ENCODE measurements at regions not wholly inside any gene's neighbourhood (a gene's known extent, or its start where the extent isn't known, plus 50 kb on each side); places are given as distances from the start of the nearest gene placed in this dataset.
A peak's percentile ranks its signal among the peaks of the same experiment; 100 is the strongest.
"Not testable (repeated sequence)": the region's sequence is repeated elsewhere in the genome, so short reads cannot be mapped to it uniquely, and the experiment has no call there.

DNA sequence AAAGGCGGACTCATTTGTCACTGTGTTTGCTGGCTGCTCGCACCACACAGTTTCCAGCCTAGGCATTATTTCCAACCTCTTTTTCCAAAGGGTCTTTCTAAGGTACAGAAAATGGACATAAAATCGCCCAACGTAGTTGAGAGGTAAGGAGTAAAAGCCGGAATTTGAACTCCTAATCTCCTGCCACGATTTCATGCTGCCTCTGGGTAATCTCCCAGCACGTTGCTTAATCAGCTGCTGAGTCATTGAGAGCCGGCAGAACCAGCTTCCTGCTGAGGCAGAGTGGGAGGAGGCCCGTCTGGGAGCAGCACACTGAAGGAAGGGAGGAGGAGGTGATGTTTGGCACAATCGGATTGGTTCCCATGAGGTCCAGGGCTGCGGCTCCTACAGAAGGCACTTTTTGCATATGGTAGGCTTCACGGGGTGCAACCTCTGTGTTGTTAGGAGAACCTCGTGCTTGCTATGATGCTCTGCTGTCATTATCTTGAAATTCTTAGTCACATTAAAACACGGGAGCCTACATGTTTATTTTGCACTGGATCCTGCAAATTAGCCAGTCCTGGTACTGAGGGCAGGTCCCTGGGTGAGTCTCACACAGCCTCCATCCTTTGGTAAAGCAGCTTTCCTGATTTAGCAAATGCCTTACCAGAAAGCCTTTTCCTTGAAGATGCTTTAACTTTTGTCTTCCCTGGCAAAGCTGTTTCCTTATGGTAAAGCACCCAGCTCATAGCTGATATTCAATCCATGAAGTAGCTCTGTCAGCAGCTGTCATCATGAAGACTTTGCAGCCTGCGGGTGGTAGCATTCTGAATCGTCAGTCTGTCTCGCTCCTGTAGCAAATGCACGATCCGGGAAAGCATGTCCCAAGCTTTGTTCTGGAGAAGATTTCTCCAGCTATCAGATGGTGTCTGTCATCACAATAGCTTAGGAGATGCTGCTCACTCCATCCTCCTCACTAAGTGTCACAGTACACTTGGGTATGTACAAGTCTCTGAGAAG, 191.6 kb upstream of the MSX2 start:
- Histone ChIP-seq H3K4me3 (ENCODE audit: control insufficient read depth in 1 of 7, extremely low read depth in 1 of 7, insufficient read depth in 4 of 7, low read depth in 2 of 7, low read length in 6 of 7) (peak overlapping the region in 4 of 7 experiments; percentile 20 to 56 (median 42)), H3K9me3 (ENCODE audit: control extremely low read depth in 1 of 5, control insufficient read depth in 4 of 5, insufficient read depth in 2 of 5, low read depth in 1 of 5, low read length in 4 of 5) (no peaks in the 10 kb centered on the region), H3K4me1 (ENCODE audit: control extremely low read depth in 1 of 4, control insufficient read depth in 4 of 4, insufficient read depth in 4 of 4, low read length in 3 of 4) (peaks cover 18 to 50% (median 45%) of the 10 kb centered on the region in 4 experiments), H3K27me3 (replicated peaks in 2 of 5; ENCODE audit: control insufficient read depth in 4 of 5, insufficient read depth in 5 of 5, low read length in 4 of 5) (peaks cover 0 to 2% (median 0%) of the 10 kb centered on the region in 5 experiments), H3K27ac (ENCODE audit: insufficient read depth in 1 of 2, low read depth in 1 of 2, low read length in 2 of 2, poor library complexity in 1 of 2, severe bottlenecking in 2 of 2) (no peak overlapping the region), H3K36me3 (ENCODE audit: control insufficient read depth in 4 of 4, insufficient read depth in 4 of 4, low read length in 3 of 4) (no peaks in the 10 kb centered on the region)
- peak; percentile 80 to 89 (median 85) for DNase-seq
- ChIA-PET CTCF (no interaction called here), POLR2A (no interaction called here)
- WGBS (ENCODE audit: insufficient coverage), result 31% methylated on average over 19 of the region's 19 CpGs

DNA sequence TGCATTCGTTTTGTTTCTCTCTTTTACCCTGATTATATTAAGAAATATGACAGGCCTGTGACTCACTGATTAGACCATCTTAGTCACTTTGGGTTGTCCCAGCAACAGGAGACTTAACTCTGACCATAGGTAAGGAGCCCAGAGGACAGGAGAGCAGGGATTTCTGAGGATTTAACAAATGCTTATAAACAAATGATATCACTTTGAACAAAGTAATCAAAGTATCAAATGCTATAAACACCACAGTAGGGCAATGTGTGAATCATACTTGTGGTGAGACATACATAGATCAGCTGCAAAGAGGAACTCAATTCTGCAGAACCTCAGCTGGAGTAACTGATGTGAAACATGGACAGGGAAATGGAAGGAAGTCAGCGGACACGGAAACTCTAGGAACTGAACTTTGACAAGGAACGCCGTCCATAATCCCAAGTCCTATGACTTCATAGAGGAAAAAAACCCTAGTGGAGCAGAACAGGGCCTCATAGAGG, 190.6 kb upstream of the MSX2 start:
- H3K4me3 ChIP-seq (ENCODE audit: control insufficient read depth in 1 of 7, extremely low read depth in 1 of 7, insufficient read depth in 4 of 7, low read depth in 2 of 7, low read length in 6 of 7), result no peak overlapping the region

DNA sequence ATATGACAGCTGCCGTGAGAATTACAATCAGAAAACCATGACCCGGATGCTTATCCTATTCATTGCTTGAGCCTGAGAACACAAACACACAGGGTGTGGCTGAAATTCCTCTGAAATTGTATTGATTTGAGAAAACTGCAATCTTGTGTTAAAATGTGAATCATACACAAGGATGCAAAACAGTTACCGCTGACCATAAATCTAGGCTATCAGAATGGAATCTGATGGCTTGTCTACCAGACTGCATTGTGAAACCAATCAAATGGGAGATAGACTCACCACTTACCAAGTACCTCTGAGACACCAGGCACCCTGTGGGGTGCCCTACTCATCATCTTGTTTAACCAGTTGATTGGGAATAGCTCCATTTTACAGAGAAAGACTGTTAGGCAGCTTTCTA, 188.7 kb upstream of the MSX2 start:
- no peak overlapping the region for H3K4me3 ChIP-seq (ENCODE audit: control insufficient read depth in 1 of 7, extremely low read depth in 1 of 7, insufficient read depth in 4 of 7, low read depth in 2 of 7, low read length in 6 of 7)
- H3K27me3 ChIP-seq (replicated peaks in 2 of 5; ENCODE audit: control insufficient read depth in 4 of 5, insufficient read depth in 5 of 5, low read length in 4 of 5), result no peaks in the 10 kb centered on the region
- H3K4me1 ChIP-seq (ENCODE audit: control extremely low read depth in 1 of 4, control insufficient read depth in 4 of 4, insufficient read depth in 4 of 4, low read length in 3 of 4), result peaks cover 18 to 38% (median 37%) of the 10 kb centered on the region in 4 experiments
- CTCF ChIA-PET, result no interaction called here
- no peak for DNase-seq
- no peak overlapping the region for H3K27ac ChIP-seq (ENCODE audit: insufficient read depth in 1 of 2, low read depth in 1 of 2, low read length in 2 of 2, poor library complexity in 1 of 2, severe bottlenecking in 2 of 2)
- no peaks in the 10 kb centered on the region for H3K36me3 ChIP-seq (ENCODE audit: control insufficient read depth in 4 of 4, insufficient read depth in 4 of 4, low read length in 3 of 4)
- POLR2A ChIA-PET, result no interaction called here
- 100% methylated on average over 3 of the region's 3 CpGs for WGBS (ENCODE audit: insufficient coverage)
- peaks cover 0 to 5% (median 0%) of the 10 kb centered on the region in 5 experiments for H3K9me3 ChIP-seq (ENCODE audit: control extremely low read depth in 1 of 5, control insufficient read depth in 4 of 5, insufficient read depth in 2 of 5, low read depth in 1 of 5, low read length in 4 of 5)

More for the DNA sequence above, 190.6 kb upstream of the MSX2 start:
- peak; percentile 38 to 88 (median 76) for DNase-seq
- Histone ChIP-seq H3K9me3 (ENCODE audit: control extremely low read depth in 1 of 5, control insufficient read depth in 4 of 5, insufficient read depth in 2 of 5, low read depth in 1 of 5, low read length in 4 of 5) (peaks cover 0 to under 1% (median 0%) of the 10 kb centered on the region in 5 experiments), H3K36me3 (ENCODE audit: control insufficient read depth in 4 of 4, insufficient read depth in 4 of 4, low read length in 3 of 4) (no peaks in the 10 kb centered on the region), H3K4me1 (ENCODE audit: control extremely low read depth in 1 of 4, control insufficient read depth in 4 of 4, insufficient read depth in 4 of 4, low read length in 3 of 4) (peaks cover 18 to 42% (median 38%) of the 10 kb centered on the region in 4 experiments), H3K27ac (ENCODE audit: insufficient read depth in 1 of 2, low read depth in 1 of 2, low read length in 2 of 2, poor library complexity in 1 of 2, severe bottlenecking in 2 of 2) (no peak overlapping the region), H3K27me3 (replicated peaks in 2 of 5; ENCODE audit: control insufficient read depth in 4 of 5, insufficient read depth in 5 of 5, low read length in 4 of 5) (peaks cover 0 to 2% (median 0%) of the 10 kb centered on the region in 5 experiments)
- POLR2A ChIA-PET, result no interaction called here
- WGBS (ENCODE audit: insufficient coverage), result 8% methylated on average over 5 of the region's 5 CpGs
- CTCF ChIA-PET, result no interaction called here

DNA sequence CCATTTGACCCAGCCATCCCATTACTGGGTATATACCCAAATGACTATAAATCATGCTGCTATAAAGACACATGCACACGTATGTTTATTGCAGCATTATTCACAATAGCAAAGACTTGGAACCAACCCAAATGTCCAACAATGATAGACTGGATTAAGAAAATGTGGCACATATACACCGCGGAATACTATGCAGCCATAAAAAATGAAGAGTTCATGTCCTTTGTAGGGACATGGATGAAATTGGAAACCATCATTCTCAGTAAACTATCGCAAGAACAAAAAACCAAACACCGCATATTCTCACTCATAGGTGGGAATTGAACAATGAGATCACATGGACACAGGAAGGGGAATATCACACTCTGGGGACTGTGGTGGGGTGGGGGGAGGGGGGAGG, 184.6 kb upstream of the MSX2 start:
- no CpG with 5 or more reads among the region's 5 CpGs for WGBS (ENCODE audit: insufficient coverage)
- H3K4me1 ChIP-seq (ENCODE audit: control extremely low read depth in 1 of 4, control insufficient read depth in 4 of 4, insufficient read depth in 4 of 4, low read length in 3 of 4); H3K36me3 ChIP-seq (ENCODE audit: control insufficient read depth in 4 of 4, insufficient read depth in 4 of 4, low read length in 3 of 4); H3K4me3 ChIP-seq (ENCODE audit: control insufficient read depth in 1 of 7, extremely low read depth in 1 of 7, insufficient read depth in 4 of 7, low read depth in 2 of 7, low read length in 6 of 7); CTCF ChIA-PET; DNase-seq; H3K27ac ChIP-seq (ENCODE audit: insufficient read depth in 1 of 2, low read depth in 1 of 2, low read length in 2 of 2, poor library complexity in 1 of 2, severe bottlenecking in 2 of 2); POLR2A ChIA-PET; H3K9me3 ChIP-seq (ENCODE audit: control extremely low read depth in 1 of 5, control insufficient read depth in 4 of 5, insufficient read depth in 2 of 5, low read depth in 1 of 5, low read length in 4 of 5); H3K27me3 ChIP-seq (replicated peaks in 2 of 5; ENCODE audit: control insufficient read depth in 4 of 5, insufficient read depth in 5 of 5, low read length in 4 of 5): not testable (repeated sequence)

DNA sequence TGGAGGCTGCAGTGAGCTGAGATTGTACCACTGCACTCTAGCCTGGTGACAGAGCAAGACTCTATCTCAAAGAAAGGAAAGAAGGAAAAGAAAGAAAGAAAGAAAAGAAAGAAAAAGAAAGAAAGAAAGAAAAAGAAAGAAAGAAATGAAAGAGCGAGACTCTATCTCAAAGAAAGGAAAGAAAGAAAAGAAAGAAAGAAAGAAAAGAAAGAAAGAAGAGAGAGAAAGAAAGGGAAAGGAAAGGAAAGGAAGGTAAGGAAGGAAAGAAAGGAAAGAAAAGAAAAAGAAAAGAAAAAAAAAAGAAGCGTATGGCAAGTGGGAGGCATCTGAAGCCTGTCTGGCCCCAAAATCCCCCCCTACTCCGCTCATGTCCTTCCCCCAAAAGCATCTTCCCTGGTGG, 182.3 kb upstream of the MSX2 start:
- Histone ChIP-seq H3K4me3 (ENCODE audit: control insufficient read depth in 1 of 7, extremely low read depth in 1 of 7, insufficient read depth in 4 of 7, low read depth in 2 of 7, low read length in 6 of 7) (no peak overlapping the region), H3K9me3 (ENCODE audit: control extremely low read depth in 1 of 5, control insufficient read depth in 4 of 5, insufficient read depth in 2 of 5, low read depth in 1 of 5, low read length in 4 of 5) (peaks cover 0 to 5% (median 0%) of the 10 kb centered on the region in 5 experiments), H3K4me1 (ENCODE audit: control extremely low read depth in 1 of 4, control insufficient read depth in 4 of 4, insufficient read depth in 4 of 4, low read length in 3 of 4) (no peaks in the 10 kb centered on the region), H3K27ac (ENCODE audit: insufficient read depth in 1 of 2, low read depth in 1 of 2, low read length in 2 of 2, poor library complexity in 1 of 2, severe bottlenecking in 2 of 2) (no peak overlapping the region), H3K27me3 (replicated peaks in 2 of 5; ENCODE audit: control insufficient read depth in 4 of 5, insufficient read depth in 5 of 5, low read length in 4 of 5) (peaks cover 0 to 3% (median 0%) of the 10 kb centered on the region in 5 experiments), H3K36me3 (ENCODE audit: control insufficient read depth in 4 of 4, insufficient read depth in 4 of 4, low read length in 3 of 4) (no peaks in the 10 kb centered on the region)
- no peak for DNase-seq
- WGBS (ENCODE audit: insufficient coverage), result 95% methylated on average over 3 of the region's 3 CpGs
- POLR2A ChIA-PET, result no interaction called here
- CTCF ChIA-PET, result no interaction called here

DNA sequence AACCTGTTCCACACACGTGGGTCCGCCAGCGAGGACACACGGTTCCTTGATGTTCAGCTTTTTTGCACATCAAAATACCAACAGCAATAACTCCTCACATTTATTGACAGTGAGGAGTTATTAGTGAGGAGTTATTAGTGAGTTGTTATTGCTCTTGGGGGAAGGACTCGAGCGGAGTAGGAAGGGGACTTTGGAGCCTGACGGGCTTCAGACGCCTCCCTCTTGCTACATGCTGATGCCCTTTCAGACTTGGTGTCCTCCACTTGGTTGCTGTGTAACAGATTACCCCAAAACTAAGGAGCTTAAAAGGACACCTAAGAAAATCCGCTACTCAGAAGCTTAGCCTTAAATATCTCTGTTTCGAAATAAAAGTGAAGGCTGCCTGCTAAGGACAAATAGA, 181.9 kb upstream of the MSX2 start:
- CTCF ChIA-PET, result no interaction called here
- H3K4me3 ChIP-seq (ENCODE audit: control insufficient read depth in 1 of 7, extremely low read depth in 1 of 7, insufficient read depth in 4 of 7, low read depth in 2 of 7, low read length in 6 of 7), result no peak overlapping the region
- POLR2A ChIA-PET, result no interaction called here
- no peaks in the 10 kb centered on the region for H3K4me1 ChIP-seq (ENCODE audit: control extremely low read depth in 1 of 4, control insufficient read depth in 4 of 4, insufficient read depth in 4 of 4, low read length in 3 of 4)
- H3K36me3 ChIP-seq (ENCODE audit: control insufficient read depth in 4 of 4, insufficient read depth in 4 of 4, low read length in 3 of 4), result no peaks in the 10 kb centered on the region
- H3K27me3 ChIP-seq (replicated peaks in 2 of 5; ENCODE audit: control insufficient read depth in 4 of 5, insufficient read depth in 5 of 5, low read length in 4 of 5), result peaks cover 0 to 3% (median 0%) of the 10 kb centered on the region in 5 experiments
- no peak overlapping the region for H3K27ac ChIP-seq (ENCODE audit: insufficient read depth in 1 of 2, low read depth in 1 of 2, low read length in 2 of 2, poor library complexity in 1 of 2, severe bottlenecking in 2 of 2)
- H3K9me3 ChIP-seq (ENCODE audit: control extremely low read depth in 1 of 5, control insufficient read depth in 4 of 5, insufficient read depth in 2 of 5, low read depth in 1 of 5, low read length in 4 of 5), result peaks cover 0 to 5% (median 0%) of the 10 kb centered on the region in 5 experiments
- 97% methylated on average over 6 of the region's 10 CpGs for WGBS (ENCODE audit: insufficient coverage)
- no peak for DNase-seq

DNA sequence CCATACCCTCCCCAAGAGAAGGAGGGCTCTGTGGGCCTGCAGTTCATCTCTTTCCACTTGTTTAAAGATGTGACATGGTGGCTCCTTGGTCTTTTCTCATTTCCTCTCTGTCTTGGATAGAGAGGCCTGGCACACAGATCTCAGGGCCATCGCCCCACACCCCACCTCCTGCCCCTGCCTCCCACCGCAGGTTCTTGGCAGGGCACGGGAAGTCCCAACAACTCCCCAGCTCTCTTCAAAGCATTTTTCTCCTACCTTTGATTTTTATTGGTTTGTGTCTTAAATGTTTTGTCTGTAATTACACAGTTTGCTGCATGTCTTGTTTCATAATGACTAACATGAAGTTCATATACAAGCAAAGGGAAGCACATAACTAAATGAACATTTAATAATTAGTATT, 178.5 kb upstream of the MSX2 start:
- Histone ChIP-seq H3K4me1 (ENCODE audit: control extremely low read depth in 1 of 4, control insufficient read depth in 4 of 4, insufficient read depth in 4 of 4, low read length in 3 of 4) (no peaks in the 10 kb centered on the region), H3K36me3 (ENCODE audit: control insufficient read depth in 4 of 4, insufficient read depth in 4 of 4, low read length in 3 of 4) (no peaks in the 10 kb centered on the region), H3K4me3 (ENCODE audit: control insufficient read depth in 1 of 7, extremely low read depth in 1 of 7, insufficient read depth in 4 of 7, low read depth in 2 of 7, low read length in 6 of 7) (no peak overlapping the region), H3K9me3 (ENCODE audit: control extremely low read depth in 1 of 5, control insufficient read depth in 4 of 5, insufficient read depth in 2 of 5, low read depth in 1 of 5, low read length in 4 of 5) (no peaks in the 10 kb centered on the region), H3K27ac (ENCODE audit: insufficient read depth in 1 of 2, low read depth in 1 of 2, low read length in 2 of 2, poor library complexity in 1 of 2, severe bottlenecking in 2 of 2) (no peak overlapping the region), H3K27me3 (replicated peaks in 2 of 5; ENCODE audit: control insufficient read depth in 4 of 5, insufficient read depth in 5 of 5, low read length in 4 of 5) (peaks cover 0 to 3% (median 0%) of the 10 kb centered on the region in 5 experiments)
- DNase-seq, result no peak
- CTCF ChIA-PET, result interaction anchor here (1.2 kb wide), 1 partner anchor 54 kb away, joined by 3 read pairs; no protein-coding TSS in a partner anchor
- 100% methylated on average over 2 of the region's 3 CpGs for WGBS (ENCODE audit: insufficient coverage)
- POLR2A ChIA-PET, result no interaction called here

Measured in common myeloid progenitor, CD34-positive (primary cell).